AG04450 (cell line): ENCODE measurements at regions not wholly inside any gene's neighbourhood (a gene's known extent, or its start where the extent isn't known, plus 50 kb on each side); places are given as distances from the start of the nearest gene placed in this dataset.

Source experiments
- CTCF ChIA-PET: fragments of 300-600, 350-600 bp; formaldehyde crosslinking; extraction: SDS; loops from one replicate; lab custom pipeline; 2022; ENCODE audit warnings: antibody characterized with exemption, inconsistent platforms; lab: Charles Lee
- POLR2A ChIA-PET: fragments of 350-600 bp; formaldehyde crosslinking; extraction: SDS; loops from one replicate; lab custom pipeline; 2021; ENCODE audit warnings: antibody characterized with exemption, inconsistent platforms; lab: Yijun Ruan, JAX
- DNase-seq: peaks from one replicate; pipeline ENCODE4 v3.0.0-alpha.2; 2011; ENCODE audit warnings: low read depth, low spot score
- H3K27ac ChIP-seq: one replicate; pipeline ENCODE4 v1.5.1; 2012; ENCODE audit warnings: low read depth, low read length, control low read depth
- H3K27me3 ChIP-seq: one replicate; pipeline ENCODE4 v1.6.0; 2012; ENCODE audit warnings: low read length; ENCODE audit not compliant: control insufficient read depth, insufficient read depth
- H3K4me3 ChIP-seq: 2 replicates; pipeline ENCODE4 v1.5.1; 2011; ENCODE audit warnings: mild to moderate bottlenecking, low read depth, low read length, control low read depth
- H3K9me3 ChIP-seq: 2 replicates; pipeline ENCODE4 v1.5.1; 2012; ENCODE audit warnings: low read length; ENCODE audit not compliant: control insufficient read depth, insufficient read depth
- TF ChIP-seq, protein P1 (sequence below): IDR thresholded peaks from 2 replicates; pipeline ENCODE4 v1.5.1; 2011; ENCODE audit warnings: low read depth, low read length, control low read depth, inconsistent platforms

GRCh38 chr3:187967993-187968392, 186.0 kb upstream of the LPP start:
- CTCF ChIA-PET, result no interaction called here
- Histone ChIP-seq H3K27ac (no peak overlapping the region), H3K27me3 (no peaks in the 10 kb centered on the region), H3K4me3 (no peak overlapping the region), H3K9me3 (no peaks in the 10 kb centered on the region)
- TF ChIP-seq, protein P1, sequence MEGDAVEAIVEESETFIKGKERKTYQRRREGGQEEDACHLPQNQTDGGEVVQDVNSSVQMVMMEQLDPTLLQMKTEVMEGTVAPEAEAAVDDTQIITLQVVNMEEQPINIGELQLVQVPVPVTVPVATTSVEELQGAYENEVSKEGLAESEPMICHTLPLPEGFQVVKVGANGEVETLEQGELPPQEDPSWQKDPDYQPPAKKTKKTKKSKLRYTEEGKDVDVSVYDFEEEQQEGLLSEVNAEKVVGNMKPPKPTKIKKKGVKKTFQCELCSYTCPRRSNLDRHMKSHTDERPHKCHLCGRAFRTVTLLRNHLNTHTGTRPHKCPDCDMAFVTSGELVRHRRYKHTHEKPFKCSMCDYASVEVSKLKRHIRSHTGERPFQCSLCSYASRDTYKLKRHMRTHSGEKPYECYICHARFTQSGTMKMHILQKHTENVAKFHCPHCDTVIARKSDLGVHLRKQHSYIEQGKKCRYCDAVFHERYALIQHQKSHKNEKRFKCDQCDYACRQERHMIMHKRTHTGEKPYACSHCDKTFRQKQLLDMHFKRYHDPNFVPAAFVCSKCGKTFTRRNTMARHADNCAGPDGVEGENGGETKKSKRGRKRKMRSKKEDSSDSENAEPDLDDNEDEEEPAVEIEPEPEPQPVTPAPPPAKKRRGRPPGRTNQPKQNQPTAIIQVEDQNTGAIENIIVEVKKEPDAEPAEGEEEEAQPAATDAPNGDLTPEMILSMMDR, result no peak
- POLR2A ChIA-PET, result interaction anchor here (0.6 kb wide), 1 partner anchor 200 kb away, joined by 3 read pairs; no protein-coding TSS in a partner anchor
- DNase-seq, result no peak

GRCh38 chr3:187968883-187969580, 184.9 kb upstream of the LPP start:
- Histone ChIP-seq H3K27me3 (no peaks in the 10 kb centered on the region), H3K27ac (no peak overlapping the region), H3K9me3 (no peaks in the 10 kb centered on the region), H3K4me3 (no peak overlapping the region)
- CTCF ChIA-PET, result no interaction called here
- no peak for DNase-seq
- POLR2A ChIA-PET, result no interaction called here
- TF ChIP-seq, protein P1, result no peak

DNA sequence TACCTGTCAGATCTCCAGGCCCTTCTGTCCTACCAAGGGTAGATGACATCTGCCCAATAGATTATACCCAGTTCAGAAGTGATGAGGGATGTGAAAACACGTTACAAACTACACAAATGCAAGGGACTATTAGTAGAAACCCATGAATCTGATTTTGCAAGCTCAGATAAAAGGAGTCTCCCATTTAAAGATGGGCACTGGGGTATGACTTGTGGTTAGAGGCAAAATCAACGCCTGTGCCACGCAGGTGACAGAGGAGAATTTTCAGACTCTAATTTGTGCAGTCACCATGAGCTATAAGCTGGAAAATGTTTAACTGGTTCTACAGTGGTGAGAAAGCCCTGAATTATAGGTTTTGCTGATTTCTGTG, 184.4 kb upstream of the LPP start:
- H3K4me3 ChIP-seq, result no peak overlapping the region
- no peak overlapping the region for H3K27ac ChIP-seq
- no peak for DNase-seq
- TF ChIP-seq, protein P1, result no peak
- no peaks in the 10 kb centered on the region for H3K27me3 ChIP-seq
- no peaks in the 10 kb centered on the region for H3K9me3 ChIP-seq
- ChIA-PET CTCF (no interaction called here), POLR2A (no interaction called here)

DNA sequence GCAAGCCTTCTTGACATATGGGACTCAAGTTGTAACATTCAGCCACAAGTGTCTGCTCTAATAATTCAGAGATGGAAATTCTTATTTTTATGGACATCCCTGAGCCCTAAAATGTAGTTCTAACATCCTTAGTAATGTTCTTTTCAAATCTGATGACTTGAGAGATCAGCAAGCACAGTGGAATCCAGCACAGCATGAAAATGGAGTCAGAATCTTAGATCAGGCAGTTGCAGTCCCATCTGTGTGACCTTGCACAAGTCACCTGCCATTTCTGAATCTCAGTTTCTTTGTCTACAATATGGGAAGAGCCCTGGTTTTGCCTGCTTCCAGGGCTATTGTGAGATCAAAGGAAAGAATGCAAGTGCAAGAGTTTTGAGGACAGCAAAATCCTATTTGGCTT, 183.9 kb upstream of the LPP start:
- POLR2A ChIA-PET, result no interaction called here

GRCh38 chr3:187971629-187972028, 182.3 kb upstream of the LPP start:
- CTCF ChIA-PET, result interaction anchor here (1.4 kb wide), 1 partner anchor 15 kb away, joined by 3 read pairs; no protein-coding TSS in a partner anchor
- Histone ChIP-seq H3K27me3 (no peaks in the 10 kb centered on the region), H3K27ac (no peak overlapping the region), H3K9me3 (no peaks in the 10 kb centered on the region), H3K4me3 (no peak overlapping the region)
- TF ChIP-seq, protein P1, result 0 out of 2 replicates have a peak, but pooled peaks have one; percentile 11
- POLR2A ChIA-PET, result no interaction called here
- no peak for DNase-seq

More for the DNA sequence above, 183.9 kb upstream of the LPP start:
- H3K9me3 ChIP-seq, result no peaks in the 10 kb centered on the region
- CTCF ChIA-PET, result no interaction called here
- no peak overlapping the region for H3K4me3 ChIP-seq
- no peak for DNase-seq
- no peak overlapping the region for H3K27ac ChIP-seq
- no peaks in the 10 kb centered on the region for H3K27me3 ChIP-seq
- TF ChIP-seq, protein P1, result no peak
